Naive thymus-derived CD4-positive, alpha-beta T cell (primary cell): ENCODE measurements at regions not wholly inside any gene's neighbourhood (a gene's known extent, or its start where the extent isn't known, plus 50 kb on each side); places are given as distances from the start of the nearest gene placed in this dataset.
A peak's percentile ranks its signal among the peaks of the same experiment; 100 is the strongest.

Experiments
- ATAC-seq: fragments of 150-1000 bp; cut with Tn5 transposase; 2 replicates; pipeline ENCODE4 v1.10.0; 2021; ENCODE audit warnings: mild to moderate bottlenecking, moderate library complexity
- CTCF ChIA-PET: fragments of 350-600 bp; sonication (Branson Sonifier 250); formaldehyde crosslinking; loops from one replicate; lab custom pipeline; 2021; ENCODE audit warnings: antibody characterized with exemption; lab: Charles Lee
- POLR2A ChIA-PET: fragments of 350-600 bp; sonication (Branson Sonifier 250); formaldehyde crosslinking; loops from one replicate; lab custom pipeline; 2021; ENCODE audit warnings: antibody characterized with exemption, inconsistent platforms; lab: Charles Lee
- DNase-seq, 9 donors: peaks; one replicate each; pipeline versions ENCODE4 v3.0.0 to v3.0.0-alpha.2; 2020 to 2022; ENCODE audit warnings: mixed read lengths in 1 of 9
- H3K27ac ChIP-seq: one replicate; pipeline ENCODE4 v1.7.0; 2013; ENCODE audit warnings: mild to moderate bottlenecking, low read depth, low read length, moderate library complexity
- H3K27me3 ChIP-seq, 2 donors: one replicate each; pipeline ENCODE4 v1.7.0; 2013; ENCODE audit warnings: low read length in 2 of 2, mild to moderate bottlenecking in 2 of 2, moderate library complexity in 2 of 2; ENCODE audit not compliant: control insufficient read depth in 2 of 2, insufficient read depth in 2 of 2
- H3K36me3 ChIP-seq, 3 experiments: 1 replicate in 2 of 3; 2 replicates in 1 of 3; pipeline ENCODE4 v1.7.0; 2013; ENCODE audit warnings: low read length in 3 of 3, mild to moderate bottlenecking in 3 of 3, moderate library complexity in 1 of 3; ENCODE audit not compliant: insufficient read depth in 3 of 3, control insufficient read depth in 2 of 3
- H3K4me1 ChIP-seq, 2 donors: one replicate each; pipeline ENCODE4 v1.7.0; 2013; ENCODE audit warnings: low read length in 2 of 2, mild to moderate bottlenecking in 2 of 2, moderate library complexity in 1 of 2; ENCODE audit not compliant: control insufficient read depth in 2 of 2, insufficient read depth in 2 of 2
- H3K4me3 ChIP-seq: 2 replicates; pipeline ENCODE4 v1.7.0; 2013; ENCODE audit warnings: mild to moderate bottlenecking, low read length
- H3K9me3 ChIP-seq, 3 experiments: 1 replicate in 2 of 3; 2 replicates in 1 of 3; pipeline ENCODE4 v1.7.0; 2013; ENCODE audit warnings: low read length in 3 of 3; ENCODE audit not compliant: control insufficient read depth in 2 of 3
- H3K27ac Mint-ChIP-seq, 9 donors: one replicate each; pipeline ENCODE4 v1.8.0; 2020 to 2022; ENCODE audit warnings: mixed read lengths in 9 of 9, mild to moderate bottlenecking in 8 of 9, moderate library complexity in 5 of 9, inconsistent platforms in 2 of 9
- H3K27me3 Mint-ChIP-seq, 5 donors: one replicate each; pipeline ENCODE4 v1.8.0; 2021 to 2022; ENCODE audit warnings: mixed read lengths in 5 of 5, mild to moderate bottlenecking in 1 of 5
- H3K36me3 Mint-ChIP-seq, 5 donors: one replicate each; pipeline ENCODE4 v1.8.0; 2020 to 2022; ENCODE audit warnings: mixed read lengths in 5 of 5, mild to moderate bottlenecking in 3 of 5, inconsistent platforms in 1 of 5
- H3K4me1 Mint-ChIP-seq, 7 donors: one replicate each; pipeline ENCODE4 v1.8.0; 2020 to 2022; ENCODE audit warnings: mixed read lengths in 7 of 7, mild to moderate bottlenecking in 3 of 7, inconsistent platforms in 1 of 7
- H3K4me3 Mint-ChIP-seq, 10 donors: one replicate each; pipeline ENCODE4 v1.8.0; 2020 to 2022; ENCODE audit warnings: mild to moderate bottlenecking in 10 of 10, mixed read lengths in 10 of 10, moderate library complexity in 6 of 10, inconsistent platforms in 2 of 10
- H3K9me3 Mint-ChIP-seq, 11 donors: one replicate each; pipeline ENCODE4 v1.8.0; 2020 to 2022; ENCODE audit warnings: mixed read lengths in 11 of 11, mild to moderate bottlenecking in 4 of 11, inconsistent platforms in 1 of 11, moderate library complexity in 1 of 11
- intact Hi-C, 2 donors: fragments of 100-400 bp; cut with micrococcal nuclease; formaldehyde crosslinking; loops; one replicate each; pipeline ENCODE4 v1.15.1; 2023

DNA sequence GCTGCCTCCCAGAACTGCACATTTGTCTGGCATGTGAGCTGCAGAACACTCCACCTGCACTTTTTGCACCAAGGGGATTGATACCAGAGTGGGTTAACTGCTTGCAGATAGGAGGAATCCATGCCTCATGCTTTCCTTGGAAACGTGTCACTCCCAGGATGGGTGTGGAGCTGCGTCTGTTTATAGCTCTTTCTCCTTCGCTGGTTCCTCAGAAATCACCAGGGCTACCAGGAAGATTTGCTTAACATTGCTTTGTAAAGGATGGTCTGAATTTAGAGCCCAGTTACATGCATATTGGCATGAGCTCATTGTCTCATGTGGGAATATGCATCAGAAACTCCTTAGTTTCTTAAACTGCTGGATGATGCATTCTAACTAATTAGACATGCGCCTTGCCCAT, 234.6 kb downstream of the GADD45G start:
- peaks cover 0 to 1% (median 0%) of the 10 kb centered on the region in 11 donors for H3K9me3 Mint-ChIP-seq
- peaks cover 0 to 5% (median 0%) of the 10 kb centered on the region in 7 donors for H3K4me1 Mint-ChIP-seq
- no peaks in the 10 kb centered on the region for H3K36me3 Mint-ChIP-seq
- peaks cover 0 to 26% (median 5%) of the 10 kb centered on the region in 5 donors for H3K27me3 Mint-ChIP-seq
- intact Hi-C loops, result no loop called here
- Histone ChIP-seq H3K4me3 (no peak overlapping the region), H3K27ac (no peak overlapping the region), H3K4me1 (no peaks in the 10 kb centered on the region), H3K27me3 (no peaks in the 10 kb centered on the region), H3K9me3 (no peaks in the 10 kb centered on the region), H3K36me3 (no peaks in the 10 kb centered on the region)
- POLR2A ChIA-PET, result no interaction called here
- no peak overlapping the region for H3K27ac Mint-ChIP-seq
- CTCF ChIA-PET, result no interaction called here
- no peak overlapping the region for H3K4me3 Mint-ChIP-seq
- DNase-seq (no peak), ATAC-seq (no peak)

DNA sequence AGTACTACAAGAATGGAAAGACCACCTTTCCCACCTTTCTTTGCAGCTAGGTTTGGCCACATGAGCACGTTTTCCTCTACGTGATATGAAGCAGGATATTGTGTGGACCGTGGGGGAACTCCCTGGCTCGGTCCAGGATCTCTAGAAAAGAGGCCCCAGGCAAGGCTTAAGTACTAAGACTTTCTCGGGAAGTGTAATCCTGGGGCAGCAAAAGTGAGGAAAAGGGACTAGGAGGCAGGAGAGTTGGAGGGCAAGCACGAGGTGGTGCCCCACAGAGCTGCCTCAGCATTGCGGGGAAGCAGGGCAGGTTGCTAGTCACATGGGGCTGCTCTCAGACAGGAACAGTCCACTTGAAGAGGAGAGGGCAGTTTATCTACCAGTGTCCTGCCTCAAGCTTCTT, 235.1 kb downstream of the GADD45G start:
- no peak overlapping the region for H3K27ac ChIP-seq
- H3K36me3 Mint-ChIP-seq, result no peaks in the 10 kb centered on the region
- H3K4me1 Mint-ChIP-seq, result peaks cover 0 to 5% (median 0%) of the 10 kb centered on the region in 7 donors
- no peak overlapping the region for H3K4me3 ChIP-seq
- no peaks in the 10 kb centered on the region for H3K9me3 ChIP-seq
- ATAC-seq (no peak), DNase-seq (no peak)
- H3K4me1 ChIP-seq, result no peaks in the 10 kb centered on the region
- CTCF ChIA-PET, result no interaction called here
- no peaks in the 10 kb centered on the region for H3K36me3 ChIP-seq
- H3K4me3 Mint-ChIP-seq, result no peak overlapping the region
- no peaks in the 10 kb centered on the region for H3K27me3 ChIP-seq
- POLR2A ChIA-PET, result no interaction called here
- intact Hi-C loops, result no loop called here
- H3K9me3 Mint-ChIP-seq, result peaks cover 0 to 1% (median 0%) of the 10 kb centered on the region in 11 donors
- H3K27me3 Mint-ChIP-seq, result peaks cover 0 to 22% (median 5%) of the 10 kb centered on the region in 5 donors
- H3K27ac Mint-ChIP-seq, result no peak overlapping the region

DNA sequence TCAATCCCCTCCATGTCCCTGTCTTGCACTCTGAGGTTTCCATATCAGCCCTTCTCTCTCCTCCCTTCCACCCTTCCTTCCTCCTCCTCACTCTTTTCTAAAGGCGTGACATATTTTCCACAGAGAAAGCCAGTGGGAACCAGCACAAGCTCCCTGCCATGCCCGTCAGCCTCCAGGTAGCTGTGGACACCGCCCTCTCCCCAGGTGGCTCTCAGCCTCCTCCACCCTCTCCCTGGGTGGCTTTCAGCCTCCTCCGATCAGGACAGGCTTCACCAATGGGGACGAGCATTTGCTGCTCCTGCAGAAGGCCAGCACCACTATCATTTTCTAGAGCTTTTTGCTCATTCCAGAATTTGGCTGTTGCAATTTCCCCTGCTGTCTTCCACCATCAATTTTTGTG, 236.6 kb downstream of the GADD45G start:
- intact Hi-C loops, result no loop called here
- H3K4me3 Mint-ChIP-seq, result no peak overlapping the region
- H3K9me3 ChIP-seq, result no peaks in the 10 kb centered on the region
- DNase-seq, result no peak
- H3K36me3 Mint-ChIP-seq, result no peaks in the 10 kb centered on the region
- no peak overlapping the region for H3K27ac ChIP-seq
- peaks cover 0 to 4% (median 0%) of the 10 kb centered on the region in 7 donors for H3K4me1 Mint-ChIP-seq
- no peaks in the 10 kb centered on the region for H3K27me3 ChIP-seq
- H3K4me1 ChIP-seq, result no peaks in the 10 kb centered on the region
- ChIA-PET CTCF (no interaction called here), POLR2A (no interaction called here)
- H3K27ac Mint-ChIP-seq, result peak overlapping the region in 1 of 9 donors; percentile 2
- H3K36me3 ChIP-seq, result no peaks in the 10 kb centered on the region
- peaks cover 0 to 1% (median 0%) of the 10 kb centered on the region in 11 donors for H3K9me3 Mint-ChIP-seq
- H3K27me3 Mint-ChIP-seq, result peaks cover 0 to 19% (median 5%) of the 10 kb centered on the region in 5 donors
- ATAC-seq, result no peak
- no peak overlapping the region for H3K4me3 ChIP-seq

DNA sequence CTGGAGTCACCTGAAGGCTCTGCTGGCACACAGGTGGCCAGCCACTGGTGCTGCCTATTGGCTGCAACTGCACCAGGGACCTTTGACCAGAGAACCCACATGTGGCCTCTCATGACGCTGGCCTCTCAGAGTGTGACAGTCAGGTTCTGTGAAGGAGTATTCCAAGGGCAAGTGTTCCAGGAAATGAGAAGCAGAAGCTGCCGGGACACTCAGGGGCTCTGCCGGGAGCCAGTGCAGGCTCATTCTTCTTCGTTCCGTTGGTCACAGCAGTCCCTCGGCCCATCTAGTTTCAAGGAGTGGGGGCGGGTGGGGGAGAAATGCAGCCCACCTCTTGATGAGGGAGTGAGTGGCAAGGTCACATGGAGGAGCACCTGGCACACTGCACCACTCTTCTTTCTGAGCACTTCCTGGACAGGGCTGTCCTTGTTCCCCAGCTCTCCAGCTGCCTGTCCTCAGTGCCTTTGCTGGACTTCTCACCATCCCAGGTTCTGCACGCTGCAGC, 237.5 kb downstream of the GADD45G start:
- Mint-ChIP-seq H3K36me3 (no peaks in the 10 kb centered on the region), H3K4me3 (no peak overlapping the region), H3K9me3 (peaks cover 0 to 1% (median 0%) of the 10 kb centered on the region in 11 donors), H3K27ac (no peak overlapping the region), H3K4me1 (peaks cover 0 to 4% (median 0%) of the 10 kb centered on the region in 7 donors), H3K27me3 (peaks cover 0 to 22% (median 5%) of the 10 kb centered on the region in 5 donors)
- H3K27me3 ChIP-seq, result no peaks in the 10 kb centered on the region
- H3K4me3 ChIP-seq, result no peak overlapping the region
- H3K27ac ChIP-seq, result no peak overlapping the region
- H3K4me1 ChIP-seq, result no peaks in the 10 kb centered on the region
- H3K9me3 ChIP-seq, result no peaks in the 10 kb centered on the region
- intact Hi-C loops, result no loop called here
- ATAC-seq, result no peak
- ChIA-PET POLR2A (no interaction called here), CTCF (no interaction called here)
- DNase-seq, result no peak
- H3K36me3 ChIP-seq, result no peaks in the 10 kb centered on the region

DNA sequence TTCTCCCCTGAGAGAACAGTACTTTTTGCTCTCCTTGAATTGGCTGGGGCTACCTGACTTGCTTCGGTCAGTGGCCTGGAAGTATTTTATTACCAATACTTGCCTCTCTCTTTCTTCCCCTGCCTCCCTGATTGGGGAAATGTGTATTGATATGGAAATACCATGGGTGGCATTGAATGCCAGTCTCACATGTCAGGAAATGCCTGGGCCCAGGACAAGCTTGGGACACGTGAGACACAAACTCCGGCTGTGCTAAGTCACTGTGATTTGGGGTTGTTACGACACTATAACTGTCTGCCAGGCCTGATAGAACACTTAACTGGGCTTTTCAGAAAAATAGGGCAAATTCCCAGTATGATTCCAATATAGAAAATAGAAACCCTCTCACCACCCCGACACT, 238.3 kb downstream of the GADD45G start:
- POLR2A ChIA-PET, result no interaction called here
- no peaks in the 10 kb centered on the region for H3K4me1 ChIP-seq
- DNase-seq, result no peak
- no peak overlapping the region for H3K27ac ChIP-seq
- peaks cover 0 to 22% (median 5%) of the 10 kb centered on the region in 5 donors for H3K27me3 Mint-ChIP-seq
- no peak overlapping the region for H3K4me3 Mint-ChIP-seq
- no peak overlapping the region for H3K27ac Mint-ChIP-seq
- intact Hi-C loops, result no loop called here
- H3K4me1 Mint-ChIP-seq, result peaks cover 0 to 4% (median 0%) of the 10 kb centered on the region in 7 donors
- no peaks in the 10 kb centered on the region for H3K27me3 ChIP-seq
- no peak overlapping the region for H3K4me3 ChIP-seq
- no peaks in the 10 kb centered on the region for H3K36me3 ChIP-seq
- H3K36me3 Mint-ChIP-seq, result no peaks in the 10 kb centered on the region
- no peaks in the 10 kb centered on the region for H3K9me3 ChIP-seq
- ATAC-seq, result no peak
- CTCF ChIA-PET, result no interaction called here
- H3K9me3 Mint-ChIP-seq, result peaks cover 0 to 1% (median 0%) of the 10 kb centered on the region in 11 donors

DNA sequence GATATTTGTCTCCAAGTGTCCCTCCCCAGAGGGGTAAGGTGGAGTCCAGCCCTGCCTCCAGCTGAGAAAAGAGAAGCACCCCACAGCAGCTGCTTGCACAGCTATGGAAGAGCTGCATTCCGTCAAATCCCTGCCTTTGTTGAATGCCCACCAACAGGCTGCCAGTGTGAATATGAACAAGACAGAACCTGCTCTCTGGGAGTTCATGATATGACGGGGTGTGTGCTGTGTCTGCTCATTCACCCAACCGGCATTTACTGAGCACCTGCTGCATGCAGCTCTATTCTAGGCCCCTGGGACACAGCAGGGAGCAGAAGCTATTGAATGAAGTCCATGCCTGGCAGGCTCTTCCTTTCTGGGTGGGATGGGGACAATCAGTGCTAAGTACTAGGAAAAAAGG, 238.8 kb downstream of the GADD45G start:
- Mint-ChIP-seq H3K4me3 (no peak overlapping the region), H3K27ac (no peak overlapping the region), H3K9me3 (peaks cover 0 to 1% (median 0%) of the 10 kb centered on the region in 11 donors), H3K36me3 (no peaks in the 10 kb centered on the region), H3K4me1 (peaks cover 0 to 4% (median 0%) of the 10 kb centered on the region in 7 donors), H3K27me3 (peaks cover 0 to 22% (median 5%) of the 10 kb centered on the region in 5 donors)
- ChIA-PET CTCF (no interaction called here), POLR2A (no interaction called here)
- Histone ChIP-seq H3K36me3 (no peaks in the 10 kb centered on the region), H3K9me3 (no peaks in the 10 kb centered on the region), H3K27me3 (no peaks in the 10 kb centered on the region), H3K27ac (no peak overlapping the region), H3K4me3 (no peak overlapping the region), H3K4me1 (no peaks in the 10 kb centered on the region)
- intact Hi-C loops, result no loop called here
- ATAC-seq, result no peak
- DNase-seq, result no peak

DNA sequence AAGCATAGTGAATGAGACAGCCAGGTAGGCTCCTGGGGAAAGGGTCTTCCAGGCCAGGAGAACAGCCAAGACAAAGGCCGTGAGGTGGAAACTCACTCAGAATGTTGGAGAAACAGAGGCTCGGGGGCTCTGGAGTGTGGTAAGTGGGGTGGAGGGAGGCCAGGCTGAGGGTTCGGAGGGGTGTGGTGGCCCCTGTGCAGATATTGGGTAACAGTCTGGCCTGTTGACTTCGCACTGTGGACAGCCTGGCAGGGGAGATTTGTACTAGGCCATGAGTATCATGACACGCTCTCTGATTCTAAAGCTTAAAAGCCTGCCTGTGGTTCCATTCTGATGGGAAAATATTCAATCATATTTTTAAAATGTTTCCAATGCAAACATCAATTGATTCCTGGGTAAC, 239.3 kb downstream of the GADD45G start:
- Histone ChIP-seq H3K36me3 (no peaks in the 10 kb centered on the region), H3K4me3 (no peak overlapping the region), H3K4me1 (no peaks in the 10 kb centered on the region), H3K27me3 (no peaks in the 10 kb centered on the region), H3K9me3 (no peaks in the 10 kb centered on the region), H3K27ac (no peak overlapping the region)
- no peak overlapping the region for H3K27ac Mint-ChIP-seq
- POLR2A ChIA-PET, result no interaction called here
- no peak overlapping the region for H3K4me3 Mint-ChIP-seq
- CTCF ChIA-PET, result no interaction called here
- peaks cover 0 to 1% (median 0%) of the 10 kb centered on the region in 11 donors for H3K9me3 Mint-ChIP-seq
- DNase-seq (no peak), ATAC-seq (no peak)
- peaks cover 0 to 4% (median 0%) of the 10 kb centered on the region in 7 donors for H3K4me1 Mint-ChIP-seq
- intact Hi-C loops, result no loop called here
- no peaks in the 10 kb centered on the region for H3K36me3 Mint-ChIP-seq
- H3K27me3 Mint-ChIP-seq, result peaks cover 0 to 19% (median 5%) of the 10 kb centered on the region in 5 donors
